GM21737 (cell line): ENCODE measurements at regions not wholly inside any gene's neighbourhood (a gene's known extent, or its start where the extent isn't known, plus 50 kb on each side); places are given as distances from the start of the nearest gene placed in this dataset.
"Not testable (repeated sequence)": the region's sequence is repeated elsewhere in the genome, so short reads cannot be mapped to it uniquely, and the experiment has no call there.

Source experiments
- ATAC-seq: cut with Tn5 transposase; IDR thresholded peaks from one replicate; pipeline ENCODE4 v1.9.1; 2021; ENCODE audit warnings: mild to moderate bottlenecking, moderate library complexity; ENCODE audit not compliant: unreplicated experiment

- no peak for ATAC-seq
Observed at GRCh38 chr1:88320291-88320690, 363.8 kb upstream of the PKN2 start.

DNA sequence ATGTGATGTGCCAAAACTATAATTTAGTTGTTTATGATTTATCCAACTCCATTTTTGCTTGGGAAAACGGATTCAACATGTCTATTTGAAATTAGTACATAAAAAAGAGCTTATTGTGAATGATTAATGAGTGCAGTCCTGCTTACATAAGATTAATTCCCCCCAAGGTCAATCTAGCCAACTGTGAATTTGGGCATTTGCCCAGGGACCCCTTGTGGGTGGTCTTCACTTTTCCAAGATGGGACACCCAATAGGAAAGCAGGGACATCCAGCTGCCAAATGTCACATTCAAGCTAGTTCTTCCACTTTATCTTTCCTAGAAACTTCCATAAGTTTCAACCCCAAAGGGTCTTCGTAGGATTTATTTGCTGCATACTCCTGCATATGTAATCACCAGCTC lies 362.4 kb upstream of the PKN2 start:
- ATAC-seq, result no peak

DNA sequence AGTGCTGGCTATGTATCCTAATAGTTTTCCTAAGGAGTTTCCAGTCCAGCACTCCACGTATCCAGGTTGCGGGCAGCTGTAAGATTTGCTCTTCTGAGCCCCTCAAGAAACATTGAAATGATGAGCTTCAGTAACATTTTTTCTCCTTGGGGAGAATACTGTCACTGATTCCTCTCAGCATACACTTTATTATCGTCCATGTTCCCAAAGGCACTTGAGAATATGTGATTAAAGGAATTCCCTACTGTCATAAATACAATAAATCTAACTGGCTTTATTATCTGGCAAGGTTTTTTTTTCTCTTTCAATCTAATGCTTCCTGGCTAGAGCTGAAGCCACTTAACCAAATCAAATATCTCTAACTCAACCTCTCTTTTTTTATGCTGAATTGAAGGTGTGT lies 359.2 kb upstream of the PKN2 start:
- no peak for ATAC-seq

GRCh38 chr1:88327391-88328267 lies 356.4 kb upstream of the PKN2 start:
- ATAC-seq, result no peak

DNA sequence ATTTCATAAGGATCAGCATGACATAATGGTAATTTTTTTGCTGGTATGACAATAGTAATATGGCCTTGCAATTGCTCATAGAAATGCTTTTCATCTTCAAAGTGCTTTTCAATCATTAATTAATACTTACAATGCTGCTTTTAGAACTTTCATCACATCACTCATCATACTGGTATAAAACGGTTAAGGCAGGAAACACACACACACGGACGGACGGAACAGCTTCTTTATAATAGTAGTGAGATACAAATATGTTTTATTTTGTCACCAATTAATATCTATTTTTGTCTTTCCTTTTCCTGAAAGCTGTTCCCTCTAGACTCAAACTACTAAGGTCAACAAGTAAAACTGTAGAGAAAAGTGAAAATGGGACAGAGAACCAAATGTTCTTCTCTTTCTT lies 353.9 kb upstream of the PKN2 start:
- no peak for ATAC-seq

DNA sequence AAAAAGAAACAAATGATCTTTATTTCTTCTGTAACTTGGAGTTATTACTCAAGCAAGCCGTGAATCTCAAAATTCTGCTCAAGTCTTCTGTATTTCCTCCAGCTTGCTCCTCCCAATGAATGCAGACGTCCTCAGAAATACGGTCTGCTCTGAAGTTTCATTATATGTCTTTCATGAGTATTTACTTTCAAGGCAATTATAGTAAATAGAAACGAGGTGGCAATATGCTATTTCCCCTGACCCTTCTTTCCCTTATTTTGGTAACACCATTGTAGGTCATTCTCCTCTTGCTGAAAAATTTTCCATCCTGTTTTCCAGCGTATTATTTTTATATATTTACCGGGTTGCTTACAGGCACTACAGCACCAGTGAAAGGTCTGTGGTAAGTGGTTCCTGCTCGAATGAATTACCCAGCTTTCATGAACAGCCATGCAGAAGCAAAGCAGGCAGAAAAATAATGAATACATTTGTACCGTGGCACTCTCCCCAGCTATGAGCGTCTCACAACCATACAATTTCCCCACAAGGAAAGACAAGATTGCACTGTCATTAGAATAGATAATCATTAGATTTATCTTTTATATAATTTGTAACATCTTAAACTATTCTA lies 350.9 kb upstream of the PKN2 start:
- no peak for ATAC-seq

DNA sequence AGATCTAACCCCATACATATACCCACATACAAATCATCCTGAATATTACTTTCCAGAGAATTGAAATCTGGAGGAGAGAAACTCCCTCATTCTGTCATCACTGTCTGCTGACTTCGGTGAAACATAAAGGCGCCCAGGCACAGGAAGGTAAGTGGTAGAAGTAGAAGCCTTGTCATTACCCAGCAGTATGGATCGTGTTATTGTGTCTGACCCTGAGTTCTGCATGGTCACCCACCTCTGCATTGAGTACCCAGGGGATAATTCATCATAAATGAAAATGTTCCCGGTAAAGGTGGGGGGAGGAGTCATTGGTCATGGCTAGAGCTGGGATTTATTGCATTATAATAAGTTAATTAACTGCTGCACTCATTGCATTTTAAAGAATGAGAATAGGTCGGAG lies 342.6 kb upstream of the PKN2 start:
- ATAC-seq, result no peak

- not testable (repeated sequence) for ATAC-seq
Observed at GRCh38 chr1:88342081-88342480, 342.0 kb upstream of the PKN2 start.

DNA sequence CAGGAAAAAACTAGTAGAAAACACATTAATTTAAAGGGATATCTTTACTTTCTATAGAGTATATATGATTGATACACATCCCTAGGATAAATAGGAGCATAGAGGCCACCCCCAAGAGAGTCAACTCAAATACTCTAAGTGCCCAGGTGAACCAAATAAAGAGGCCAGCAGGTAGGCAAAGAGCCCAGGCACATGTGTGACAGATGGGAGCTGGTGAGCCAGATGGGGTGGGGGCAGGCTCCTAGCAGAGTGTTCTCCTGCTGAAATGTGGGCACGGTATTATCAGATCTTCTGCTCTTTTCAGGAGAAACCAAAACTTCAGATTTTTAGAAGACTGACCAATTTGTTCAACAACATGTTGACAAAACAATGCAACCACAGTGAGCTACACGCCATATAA lies 333.4 kb upstream of the PKN2 start:
- no peak for ATAC-seq

- no peak for ATAC-seq
Observed at GRCh38 chr1:88351960-88352359, 332.1 kb upstream of the PKN2 start.

DNA sequence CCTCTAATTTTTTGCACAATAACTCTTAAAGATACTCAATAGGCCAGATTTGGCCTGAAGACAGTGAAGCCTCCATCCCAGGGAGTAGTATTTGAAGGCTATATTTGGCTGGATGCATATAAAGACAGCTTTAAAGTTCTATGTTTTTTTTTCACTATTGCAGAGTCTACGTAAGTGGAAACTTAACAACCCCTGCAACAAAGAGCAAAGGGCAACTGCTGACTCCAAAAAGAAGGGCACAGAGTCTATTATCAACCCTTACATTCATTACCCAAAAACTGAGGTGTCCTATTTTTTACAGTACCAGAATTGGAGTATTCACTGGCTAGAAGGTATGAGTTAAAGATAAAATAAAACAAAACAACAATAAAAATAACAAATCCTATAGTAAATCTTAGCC lies 329.8 kb upstream of the PKN2 start:
- no peak for ATAC-seq

DNA sequence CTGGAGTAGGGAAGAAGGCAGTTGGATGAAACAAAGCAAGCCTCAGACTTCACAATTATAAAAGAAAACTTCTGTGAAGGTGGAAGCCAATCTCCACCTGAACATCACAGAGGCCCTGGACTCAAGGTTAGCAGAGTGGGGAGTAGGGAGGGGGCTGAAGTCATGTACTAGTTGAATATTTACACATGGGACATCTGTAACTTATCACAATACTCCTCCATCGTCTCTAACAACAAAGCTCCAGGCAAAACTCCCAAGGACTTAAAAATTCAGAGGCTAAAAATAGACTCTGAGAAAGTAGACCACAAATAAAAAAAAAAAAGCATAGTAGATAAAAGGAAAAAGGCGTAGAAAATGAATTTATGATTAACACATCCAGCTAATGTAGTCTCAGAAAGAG lies 326.3 kb upstream of the PKN2 start:
- ATAC-seq, result no peak

- ATAC-seq, result no peak
Observed at GRCh38 chr1:88371436-88372023, 312.5 kb upstream of the PKN2 start.

- ATAC-seq, result no peak
Observed at GRCh38 chr1:88375977-88376376, 308.1 kb upstream of the PKN2 start.

DNA sequence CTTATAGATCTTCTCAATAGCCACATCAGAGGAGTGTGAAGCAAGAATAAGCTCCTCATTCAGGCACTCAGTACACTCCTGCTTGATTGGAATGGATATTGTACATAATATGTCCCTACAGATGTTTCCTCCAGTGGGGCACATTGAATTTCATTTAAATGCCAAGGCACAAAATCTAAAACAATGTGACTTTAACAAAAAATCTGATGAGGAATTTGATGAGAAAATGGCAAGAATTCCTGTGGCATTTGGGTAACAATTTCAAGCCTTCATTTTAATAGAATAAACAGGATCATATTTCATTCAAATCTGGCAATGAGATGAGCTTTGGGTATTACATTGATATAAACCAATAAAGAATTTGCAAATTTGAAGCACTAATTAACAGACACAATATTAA lies 307.7 kb upstream of the PKN2 start:
- no peak for ATAC-seq

DNA sequence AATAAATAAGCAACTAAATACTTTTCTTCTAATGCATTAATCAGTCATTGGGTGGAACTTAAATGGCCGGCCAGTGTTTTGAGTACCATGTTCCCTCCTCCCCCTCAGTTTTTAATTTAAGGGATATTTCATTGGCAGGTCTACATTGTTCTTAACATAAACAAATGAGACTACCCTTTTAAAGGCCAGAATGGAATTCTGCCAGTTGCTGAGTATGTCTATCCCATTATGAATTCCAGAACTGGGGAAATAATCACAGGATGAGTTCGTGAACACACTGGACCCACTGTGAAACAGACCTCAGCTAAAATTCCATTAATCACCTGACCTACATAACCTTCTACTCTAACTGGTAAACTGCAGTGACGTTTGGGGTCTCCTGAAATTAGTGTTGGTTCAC lies 305.5 kb upstream of the PKN2 start:
- no peak for ATAC-seq

- ATAC-seq, result no peak
Observed at GRCh38 chr1:88394958-88395357, 289.1 kb upstream of the PKN2 start.

DNA sequence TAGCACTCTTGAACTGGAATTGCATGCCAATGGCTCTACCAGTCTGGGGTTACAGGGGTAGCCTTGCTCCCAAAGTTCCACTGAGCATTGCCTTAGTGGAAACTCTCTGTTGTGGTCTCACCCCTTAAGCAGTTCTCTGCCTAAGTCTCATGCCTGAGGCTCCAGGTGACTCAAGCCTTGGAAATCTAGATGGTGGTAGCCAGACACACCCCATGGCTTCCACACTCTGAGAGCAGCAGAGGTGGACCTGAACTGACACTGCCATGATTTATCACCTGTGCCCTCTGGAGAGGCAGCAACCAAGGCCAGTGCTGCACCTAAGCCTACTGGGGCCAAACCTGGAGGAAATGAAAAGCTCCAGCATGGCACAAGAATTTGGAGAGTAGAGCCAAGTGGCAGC lies 285.7 kb upstream of the PKN2 start:
- ATAC-seq, result no peak

- no peak for ATAC-seq
Observed at GRCh38 chr1:88399690-88400089, 284.4 kb upstream of the PKN2 start.

- peak; percentile 90 for ATAC-seq
Observed at GRCh38 chr1:88401313-88401712, 282.8 kb upstream of the PKN2 start.

- no peak for ATAC-seq
Observed at GRCh38 chr1:88404582-88404981, 279.5 kb upstream of the PKN2 start.

- no peak for ATAC-seq
Observed at GRCh38 chr1:88407248-88407647, 276.8 kb upstream of the PKN2 start.
